HEK293 (cell line): ENCODE measurements at regions not wholly inside any gene's neighbourhood (a gene's known extent, or its start where the extent isn't known, plus 50 kb on each side); places are given as distances from the start of the nearest gene placed in this dataset.

Source experiments
- CTCF ChIA-PET: fragments of 350-600 bp; formaldehyde crosslinking; extraction: SDS; loops from one replicate; lab custom pipeline; 2021; ENCODE audit warnings: antibody characterized with exemption; lab: Yijun Ruan, JAX
- POLR2A ChIA-PET: fragments of 300-600 bp; formaldehyde crosslinking; extraction: SDS; loops from one replicate; lab custom pipeline; 2020; ENCODE audit warnings: antibody characterized with exemption, inconsistent platforms; lab: Yijun Ruan, JAX
- H3K27ac ChIP-seq: fragments of 200-500 bp; sonication (Bioruptor generic); 2 replicates; pipeline ENCODE4 v1.5.1; 2014; ENCODE audit warnings: low read depth, low read length, control low read depth, inconsistent platforms; ENCODE audit errors: extremely low read depth
- H3K36me3 ChIP-seq, 2 experiments: fragments of 200-500 bp in 1 of 2; sonication (Bioruptor generic) in 1 of 2; 1 replicate in 1 of 2; 2 replicates in 1 of 2; pipeline ENCODE4 v1.5.1; 2014 to 2017; ENCODE audit warnings: inconsistent platforms in 2 of 2, low read length in 2 of 2; ENCODE audit not compliant: control insufficient read depth in 2 of 2, insufficient read depth in 1 of 2
- H3K4me1 ChIP-seq: fragments of 200-500 bp; sonication (Bioruptor generic); 2 replicates; pipeline ENCODE4 v1.5.1; 2014; ENCODE audit warnings: mild to moderate bottlenecking, low read length, inconsistent platforms; ENCODE audit not compliant: control insufficient read depth, insufficient read depth
- H3K4me3 ChIP-seq: 2 replicates; pipeline ENCODE4 v1.5.1; 2011; ENCODE audit warnings: low read depth, mild to moderate bottlenecking, control low read depth, low read length, moderate library complexity
- H3K9me3 ChIP-seq: fragments of 200-500 bp; sonication (Bioruptor generic); 2 replicates; pipeline ENCODE4 v1.5.1; 2014; ENCODE audit warnings: low read depth, low read length, inconsistent platforms; ENCODE audit not compliant: control insufficient read depth, insufficient read depth
- EGR2 ChIP-seq: fragments of 450-650 bp; formaldehyde crosslinking; IDR thresholded peaks from 2 replicates; pipeline ENCODE4 v1.5.1; 2016; ENCODE audit warnings: low read depth, missing biosample characterization, missing genetic modification characterization
- KLF10 ChIP-seq: fragments of 450-650 bp; IDR thresholded peaks from 2 replicates; pipeline ENCODE4 v1.5.1; 2018; ENCODE audit warnings: missing biosample characterization, mild to moderate bottlenecking, missing genetic modification characterization
- KLF16 ChIP-seq: fragments of 450-650 bp; formaldehyde crosslinking; IDR thresholded peaks from 2 replicates; pipeline ENCODE4 v1.5.1; 2017; ENCODE audit warnings: missing biosample characterization, missing genetic modification characterization
- KLF7 ChIP-seq: fragments of 450-650 bp; formaldehyde crosslinking; IDR thresholded peaks from 2 replicates; pipeline ENCODE4 v1.5.1; 2016; ENCODE audit warnings: missing biosample characterization, missing genetic modification characterization, borderline replicate concordance
- PRDM1 ChIP-seq: fragments of 450-650 bp; formaldehyde crosslinking; IDR thresholded peaks from 2 replicates; pipeline ENCODE4; 2016; ENCODE audit warnings: missing biosample characterization, missing genetic modification characterization
- RBAK ChIP-seq: fragments of 450-650 bp; formaldehyde crosslinking; IDR thresholded peaks from 2 replicates; pipeline ENCODE4 v1.5.1; 2016; ENCODE audit warnings: missing biosample characterization, missing genetic modification characterization
- SP7 ChIP-seq: fragments of 450-650 bp; formaldehyde crosslinking; IDR thresholded peaks from 2 replicates; pipeline ENCODE4 v1.5.1; 2016; ENCODE audit warnings: missing biosample characterization, missing genetic modification characterization
- ZBTB10 ChIP-seq: fragments of 450-650 bp; formaldehyde crosslinking; IDR thresholded peaks from 2 replicates; pipeline ENCODE4 v1.5.1; 2016; ENCODE audit warnings: missing biosample characterization, missing genetic modification characterization
- ZFP37 ChIP-seq: fragments of 450-650 bp; formaldehyde crosslinking; IDR thresholded peaks from 2 replicates; pipeline ENCODE4 v1.5.1; 2016; ENCODE audit warnings: missing biosample characterization, missing genetic modification characterization
- ZIC2 ChIP-seq: fragments of 450-650 bp; formaldehyde crosslinking; IDR thresholded peaks from 2 replicates; pipeline ENCODE4 v1.5.1; 2016; ENCODE audit warnings: missing biosample characterization, missing genetic modification characterization
- ZNF184 ChIP-seq: fragments of 450-650 bp; IDR thresholded peaks from 2 replicates; pipeline ENCODE4 v1.5.1; 2018; ENCODE audit warnings: missing biosample characterization, mild to moderate bottlenecking, missing genetic modification characterization
- ZNF2 ChIP-seq: fragments of 450-650 bp; formaldehyde crosslinking; IDR thresholded peaks from 2 replicates; pipeline ENCODE4 v1.5.1; 2016; ENCODE audit warnings: missing biosample characterization, missing genetic modification characterization
- ZNF223 ChIP-seq: fragments of 450-650 bp; formaldehyde crosslinking; IDR thresholded peaks from 2 replicates; pipeline ENCODE4 v1.5.1; 2016; ENCODE audit warnings: missing biosample characterization, missing genetic modification characterization
- ZNF302 ChIP-seq: fragments of 450-650 bp; formaldehyde crosslinking; IDR thresholded peaks from 2 replicates; pipeline ENCODE4 v1.5.1; 2016; ENCODE audit warnings: missing biosample characterization, missing genetic modification characterization, low read depth
- ZNF677 ChIP-seq: fragments of 450-650 bp; IDR thresholded peaks from 2 replicates; pipeline ENCODE4 v1.5.0; 2018; ENCODE audit warnings: missing biosample characterization, mild to moderate bottlenecking, missing genetic modification characterization, moderate library complexity
- ZNF792 ChIP-seq: fragments of 450-650 bp; formaldehyde crosslinking; IDR thresholded peaks from 2 replicates; pipeline ENCODE4 v1.5.1; 2016; ENCODE audit warnings: missing biosample characterization, missing genetic modification characterization
- ZSCAN16 ChIP-seq: fragments of 450-650 bp; formaldehyde crosslinking; IDR thresholded peaks from 2 replicates; pipeline ENCODE4 v1.5.1; 2016; ENCODE audit warnings: missing biosample characterization, missing genetic modification characterization
- TF ChIP-seq, protein P1 (sequence below): fragments of 450-650 bp; formaldehyde crosslinking; IDR thresholded peaks from 2 replicates; pipeline ENCODE4 v1.5.1; 2016; ENCODE audit warnings: missing biosample characterization, missing genetic modification characterization, borderline replicate concordance
- TF ChIP-seq, protein P2 (sequence below): fragments of 450-650 bp; formaldehyde crosslinking; IDR thresholded peaks from 2 replicates; pipeline ENCODE4 v1.5.1; 2016; ENCODE audit warnings: missing biosample characterization, missing genetic modification characterization

- Histone ChIP-seq H3K4me3 (no peak overlapping the region), H3K36me3 (no peaks in the 10 kb centered on the region), H3K9me3 (no peaks in the 10 kb centered on the region), H3K27ac (no peak overlapping the region), H3K4me1 (no peaks in the 10 kb centered on the region)
- CTCF ChIA-PET = no interaction called here
- POLR2A ChIA-PET = no interaction called here
- TF ChIP-seq KLF7 (tag by site-specific recombination) (no peak), ZNF2 (tag by site-specific recombination) (no peak), ZNF792 (tag by site-specific recombination) (no peak), KLF10 (tag by site-specific recombination) (no peak), KLF16 (no peak), ZNF184 (no peak), RBAK (tag by site-specific recombination) (no peak), ZFP37 (tag by site-specific recombination) (no peak), ZNF223 (tag by site-specific recombination) (no peak), SP7 (tag by site-specific recombination) (no peak), PRDM1 (tag by site-specific recombination) (no peak), EGR2 (tag by site-specific recombination) (no peak), ZNF302 (tag by site-specific recombination) (no peak), ZNF677 (tag by site-specific recombination) (no peak), ZSCAN16 (tag by site-specific recombination) (no peak), ZIC2 (tag by site-specific recombination) (no peak), ZBTB10 (tag by site-specific recombination) (no peak)
- TF ChIP-seq, protein P1, sequence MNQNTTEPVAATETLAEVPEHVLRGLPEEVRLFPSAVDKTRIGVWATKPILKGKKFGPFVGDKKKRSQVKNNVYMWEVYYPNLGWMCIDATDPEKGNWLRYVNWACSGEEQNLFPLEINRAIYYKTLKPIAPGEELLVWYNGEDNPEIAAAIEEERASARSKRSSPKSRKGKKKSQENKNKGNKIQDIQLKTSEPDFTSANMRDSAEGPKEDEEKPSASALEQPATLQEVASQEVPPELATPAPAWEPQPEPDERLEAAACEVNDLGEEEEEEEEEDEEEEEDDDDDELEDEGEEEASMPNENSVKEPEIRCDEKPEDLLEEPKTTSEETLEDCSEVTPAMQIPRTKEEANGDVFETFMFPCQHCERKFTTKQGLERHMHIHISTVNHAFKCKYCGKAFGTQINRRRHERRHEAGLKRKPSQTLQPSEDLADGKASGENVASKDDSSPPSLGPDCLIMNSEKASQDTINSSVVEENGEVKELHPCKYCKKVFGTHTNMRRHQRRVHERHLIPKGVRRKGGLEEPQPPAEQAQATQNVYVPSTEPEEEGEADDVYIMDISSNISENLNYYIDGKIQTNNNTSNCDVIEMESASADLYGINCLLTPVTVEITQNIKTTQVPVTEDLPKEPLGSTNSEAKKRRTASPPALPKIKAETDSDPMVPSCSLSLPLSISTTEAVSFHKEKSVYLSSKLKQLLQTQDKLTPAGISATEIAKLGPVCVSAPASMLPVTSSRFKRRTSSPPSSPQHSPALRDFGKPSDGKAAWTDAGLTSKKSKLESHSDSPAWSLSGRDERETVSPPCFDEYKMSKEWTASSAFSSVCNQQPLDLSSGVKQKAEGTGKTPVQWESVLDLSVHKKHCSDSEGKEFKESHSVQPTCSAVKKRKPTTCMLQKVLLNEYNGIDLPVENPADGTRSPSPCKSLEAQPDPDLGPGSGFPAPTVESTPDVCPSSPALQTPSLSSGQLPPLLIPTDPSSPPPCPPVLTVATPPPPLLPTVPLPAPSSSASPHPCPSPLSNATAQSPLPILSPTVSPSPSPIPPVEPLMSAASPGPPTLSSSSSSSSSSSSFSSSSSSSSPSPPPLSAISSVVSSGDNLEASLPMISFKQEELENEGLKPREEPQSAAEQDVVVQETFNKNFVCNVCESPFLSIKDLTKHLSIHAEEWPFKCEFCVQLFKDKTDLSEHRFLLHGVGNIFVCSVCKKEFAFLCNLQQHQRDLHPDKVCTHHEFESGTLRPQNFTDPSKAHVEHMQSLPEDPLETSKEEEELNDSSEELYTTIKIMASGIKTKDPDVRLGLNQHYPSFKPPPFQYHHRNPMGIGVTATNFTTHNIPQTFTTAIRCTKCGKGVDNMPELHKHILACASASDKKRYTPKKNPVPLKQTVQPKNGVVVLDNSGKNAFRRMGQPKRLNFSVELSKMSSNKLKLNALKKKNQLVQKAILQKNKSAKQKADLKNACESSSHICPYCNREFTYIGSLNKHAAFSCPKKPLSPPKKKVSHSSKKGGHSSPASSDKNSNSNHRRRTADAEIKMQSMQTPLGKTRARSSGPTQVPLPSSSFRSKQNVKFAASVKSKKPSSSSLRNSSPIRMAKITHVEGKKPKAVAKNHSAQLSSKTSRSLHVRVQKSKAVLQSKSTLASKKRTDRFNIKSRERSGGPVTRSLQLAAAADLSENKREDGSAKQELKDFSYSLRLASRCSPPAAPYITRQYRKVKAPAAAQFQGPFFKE (tag by site-specific recombination) = no peak
- TF ChIP-seq, protein P2, sequence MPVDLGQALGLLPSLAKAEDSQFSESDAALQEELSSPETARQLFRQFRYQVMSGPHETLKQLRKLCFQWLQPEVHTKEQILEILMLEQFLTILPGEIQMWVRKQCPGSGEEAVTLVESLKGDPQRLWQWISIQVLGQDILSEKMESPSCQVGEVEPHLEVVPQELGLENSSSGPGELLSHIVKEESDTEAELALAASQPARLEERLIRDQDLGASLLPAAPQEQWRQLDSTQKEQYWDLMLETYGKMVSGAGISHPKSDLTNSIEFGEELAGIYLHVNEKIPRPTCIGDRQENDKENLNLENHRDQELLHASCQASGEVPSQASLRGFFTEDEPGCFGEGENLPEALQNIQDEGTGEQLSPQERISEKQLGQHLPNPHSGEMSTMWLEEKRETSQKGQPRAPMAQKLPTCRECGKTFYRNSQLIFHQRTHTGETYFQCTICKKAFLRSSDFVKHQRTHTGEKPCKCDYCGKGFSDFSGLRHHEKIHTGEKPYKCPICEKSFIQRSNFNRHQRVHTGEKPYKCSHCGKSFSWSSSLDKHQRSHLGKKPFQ (tag by site-specific recombination) = no peak
Measured at GRCh38 chr1:4270651-4271337, 370.7 kb upstream of the C1orf174 start.
